NB4 (cell line): ENCODE measurements at regions not wholly inside any gene's neighbourhood (a gene's known extent, or its start where the extent isn't known, plus 50 kb on each side); places are given as distances from the start of the nearest gene placed in this dataset.

ENCODE experiments used
- DNase-seq: peaks from one replicate; pipeline ENCODE4 v3.0.0; 2010; ENCODE audit warnings: low read depth
- H3K4me3 ChIP-seq: one replicate; pipeline ENCODE4 v1.5.1; 2011; ENCODE audit warnings: mild to moderate bottlenecking, low read depth, low read length, moderate library complexity
- CTCF ChIP-seq: IDR thresholded peaks from one replicate; pipeline ENCODE4 v1.5.1; 2012; ENCODE audit warnings: low read depth, low read length
- MAX ChIP-seq: IDR thresholded peaks from 2 replicates; pipeline ENCODE4 v1.6.1; 2011; ENCODE audit warnings: low read depth, low read length
- MYC ChIP-seq: IDR thresholded peaks from 2 replicates; pipeline ENCODE4 v1.6.1; 2011; ENCODE audit warnings: low read depth, low read length
- POLR2A ChIP-seq: IDR thresholded peaks from 2 replicates; pipeline ENCODE4 v1.6.1; 2011; ENCODE audit warnings: mild to moderate bottlenecking; ENCODE audit not compliant: insufficient read length; ENCODE audit errors: extremely low read depth

- no peak for DNase-seq
Observed at GRCh38 chr11:115653926-115654325, 149.7 kb upstream of the CADM1 start.

GRCh38 chr11:115653076-115653475, 148.9 kb upstream of the CADM1 start:
- TF ChIP-seq POLR2A (no peak), MYC (no peak), CTCF (no peak), MAX (no peak)
- H3K4me3 ChIP-seq = no peak overlapping the region
- DNase-seq = no peak

More at GRCh38 chr11:115653926-115654325, 149.7 kb upstream of the CADM1 start:
- TF ChIP-seq CTCF (no peak), MYC (no peak), POLR2A (no peak), MAX (no peak)
- no peak overlapping the region for H3K4me3 ChIP-seq

- H3K4me3 ChIP-seq = no peak overlapping the region
- TF ChIP-seq MAX (no peak), POLR2A (no peak), CTCF (no peak), MYC (no peak)
- no peak for DNase-seq
Observed at GRCh38 chr11:115652496-115652895, 148.3 kb upstream of the CADM1 start.

- no peak for DNase-seq
- no peak for TF ChIP-seq POLR2A
- no peak for TF ChIP-seq MYC
- no peak for TF ChIP-seq MAX
- TF ChIP-seq CTCF = no peak
- H3K4me3 ChIP-seq = no peak overlapping the region
Observed at GRCh38 chr11:115652094-115652493, 147.9 kb upstream of the CADM1 start.

GRCh38 chr11:115649461-115649860, 145.2 kb upstream of the CADM1 start:
- DNase-seq = no peak
- TF ChIP-seq MAX (no peak), POLR2A (no peak), CTCF (no peak), MYC (no peak)
- H3K4me3 ChIP-seq = no peak overlapping the region

- DNase-seq = no peak
- H3K4me3 ChIP-seq = no peak overlapping the region
- TF ChIP-seq MYC = no peak
- no peak for TF ChIP-seq MAX
- no peak for TF ChIP-seq CTCF
- TF ChIP-seq POLR2A = no peak
Observed at GRCh38 chr11:115645631-115646317, 141.6 kb upstream of the CADM1 start.
